GM21423 (cell line): ENCODE measurements at regions not wholly inside any gene's neighbourhood (a gene's known extent, or its start where the extent isn't known, plus 50 kb on each side); places are given as distances from the start of the nearest gene placed in this dataset.
"Not testable (repeated sequence)": the region's sequence is repeated elsewhere in the genome, so short reads cannot be mapped to it uniquely, and the experiment has no call there.

Experiments
- ATAC-seq: cut with Tn5 transposase; IDR thresholded peaks from one replicate; pipeline ENCODE4 v1.9.1; 2021; ENCODE audit warnings: mild to moderate bottlenecking, moderate library complexity; ENCODE audit not compliant: unreplicated experiment

DNA sequence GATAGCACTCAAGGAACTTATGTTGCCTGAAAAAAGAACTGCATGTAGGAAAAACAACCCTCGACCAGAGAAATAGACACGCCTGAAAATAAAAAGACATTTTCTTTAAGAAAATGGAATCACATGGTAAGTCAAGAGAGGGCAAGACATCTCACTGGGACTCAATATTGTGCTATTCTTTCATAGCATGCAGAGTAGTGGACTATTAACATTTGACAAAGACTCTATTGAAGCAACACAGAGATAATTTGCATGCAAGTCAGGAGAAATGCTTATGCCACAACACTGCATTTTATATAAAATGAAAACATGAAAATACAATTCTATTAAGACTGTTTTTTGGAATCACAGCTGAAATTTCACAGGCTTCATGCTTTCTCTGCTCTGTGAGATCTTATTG, 77.9 kb upstream of the RHOBTB1 start:
- ATAC-seq, result no peak

DNA sequence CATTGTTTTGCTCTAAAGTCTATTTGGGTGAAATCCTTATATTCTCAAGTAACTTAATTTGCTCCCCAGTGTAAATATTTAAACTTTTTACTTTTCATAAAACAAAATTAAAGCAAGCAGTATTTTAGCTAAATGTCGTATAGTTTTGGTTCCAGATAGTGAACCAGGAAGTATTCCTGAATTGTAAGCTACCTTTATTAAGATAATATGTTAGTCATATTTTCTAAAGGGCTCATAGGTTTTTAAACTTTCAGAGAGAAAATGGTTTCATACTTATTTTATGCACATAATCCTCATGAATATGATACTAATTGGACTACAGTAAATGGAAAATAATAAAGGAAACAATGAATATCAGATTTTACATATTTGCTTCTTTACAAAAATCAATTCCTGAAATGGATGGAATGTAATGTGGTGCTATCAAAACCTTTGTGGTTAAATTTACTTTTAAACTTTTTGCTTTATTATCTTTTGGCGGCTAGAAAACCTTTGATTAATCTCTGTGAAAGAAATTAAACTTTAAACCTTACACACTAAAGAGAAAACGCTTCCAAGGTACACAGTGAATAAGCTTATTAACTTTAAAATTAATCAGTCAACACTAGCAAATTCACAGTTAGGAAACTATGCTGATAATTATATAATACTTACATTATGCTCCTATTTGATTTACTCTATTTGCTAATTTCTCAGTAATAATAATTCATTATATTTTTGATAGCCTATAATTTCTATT, 76.6 kb upstream of the RHOBTB1 start:
- ATAC-seq, result no peak

DNA sequence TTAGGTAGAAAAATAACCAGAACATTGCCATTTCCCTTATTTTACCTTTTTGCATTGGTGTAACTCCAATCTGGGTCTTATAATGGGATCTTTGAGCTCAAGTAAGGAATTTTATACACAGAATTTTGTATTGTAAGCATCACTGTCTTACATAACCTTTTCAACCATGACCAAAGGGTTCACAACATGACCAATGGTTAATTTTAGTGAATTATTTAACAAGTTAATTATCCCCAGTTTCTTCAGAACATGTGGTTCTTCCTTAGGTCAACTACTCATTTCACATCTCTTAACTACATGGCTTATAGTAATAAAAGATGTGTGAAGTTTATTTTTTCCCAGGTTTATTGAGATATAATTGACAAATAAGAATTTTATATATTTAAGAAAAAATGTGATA, 74.2 kb upstream of the RHOBTB1 start:
- ATAC-seq, result no peak

DNA sequence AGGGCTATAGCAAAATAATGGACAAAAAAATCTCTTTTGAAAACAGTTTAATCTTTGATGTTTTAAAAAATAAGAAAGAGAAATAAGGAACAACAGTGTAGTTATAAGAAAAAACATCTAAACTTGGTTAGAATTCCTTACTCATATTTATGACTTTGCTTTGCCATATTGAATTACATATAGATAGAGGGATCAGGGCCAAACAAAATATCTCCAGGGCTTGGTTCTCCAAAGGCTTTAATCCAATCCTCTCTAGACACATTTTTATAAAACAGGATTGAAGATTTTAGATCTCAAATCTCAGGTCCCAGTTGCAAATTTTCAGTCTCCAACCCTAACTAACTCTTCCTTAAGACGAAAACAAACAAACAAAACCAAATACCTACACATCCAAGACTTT, 72.6 kb upstream of the RHOBTB1 start:
- ATAC-seq, result no peak

DNA sequence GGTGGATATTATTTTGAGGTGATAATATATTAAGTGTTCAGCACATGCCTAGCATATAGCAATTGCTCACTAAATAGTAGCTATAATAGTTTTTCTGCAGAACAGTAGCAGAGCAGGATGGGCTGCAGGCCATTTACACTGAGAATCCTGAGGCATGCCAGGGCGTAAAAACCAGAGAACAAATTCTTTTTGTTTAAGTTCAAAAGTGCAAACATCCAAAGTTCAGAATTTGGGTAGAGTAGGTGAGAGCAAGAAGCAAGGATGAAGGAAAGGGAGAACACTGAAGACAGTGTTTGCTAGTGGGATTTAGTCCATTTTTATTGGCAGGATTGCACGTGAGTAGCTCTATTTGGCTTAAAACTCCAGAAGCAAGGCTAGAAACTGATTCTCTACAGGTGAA, 72.0 kb upstream of the RHOBTB1 start:
- no peak for ATAC-seq

DNA sequence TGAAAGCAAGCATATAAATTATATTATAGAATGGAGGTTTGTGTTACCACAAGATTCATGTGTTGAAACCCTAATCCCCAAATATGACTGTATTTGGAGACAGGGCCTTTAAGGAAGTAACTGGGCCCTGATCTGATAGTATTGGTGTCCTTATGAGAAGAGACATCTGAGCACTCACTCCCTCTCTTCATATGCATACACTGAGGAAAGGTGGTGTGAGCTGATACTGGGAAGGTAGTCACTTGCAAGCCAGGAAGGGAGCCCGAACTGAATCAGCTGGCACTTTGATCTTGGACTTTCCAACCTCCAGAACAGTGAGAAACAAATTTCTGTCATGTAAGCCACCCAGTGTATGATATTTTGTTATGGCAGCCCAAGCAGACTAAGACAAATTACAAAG, 66.9 kb upstream of the RHOBTB1 start:
- ATAC-seq, result no peak

DNA sequence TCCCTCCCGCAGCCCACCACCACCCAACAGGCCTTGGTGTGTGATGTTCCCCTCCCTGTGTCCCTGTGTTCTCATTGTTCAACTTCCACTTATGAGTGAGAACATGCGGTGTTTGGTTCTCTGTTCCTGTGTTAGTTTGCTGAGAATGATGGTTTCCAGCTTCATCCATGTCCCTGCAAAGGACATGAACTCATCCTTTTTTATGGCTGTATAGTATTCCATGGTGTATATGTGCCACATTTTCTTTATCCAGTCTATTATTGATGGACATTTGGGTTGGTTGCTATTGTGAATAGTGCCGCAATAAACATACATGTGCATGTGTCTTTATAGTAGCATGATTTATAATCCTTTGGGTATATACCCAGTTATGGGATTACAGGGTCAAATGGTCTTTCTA, 59.1 kb upstream of the RHOBTB1 start:
- ATAC-seq, result not testable (repeated sequence)

DNA sequence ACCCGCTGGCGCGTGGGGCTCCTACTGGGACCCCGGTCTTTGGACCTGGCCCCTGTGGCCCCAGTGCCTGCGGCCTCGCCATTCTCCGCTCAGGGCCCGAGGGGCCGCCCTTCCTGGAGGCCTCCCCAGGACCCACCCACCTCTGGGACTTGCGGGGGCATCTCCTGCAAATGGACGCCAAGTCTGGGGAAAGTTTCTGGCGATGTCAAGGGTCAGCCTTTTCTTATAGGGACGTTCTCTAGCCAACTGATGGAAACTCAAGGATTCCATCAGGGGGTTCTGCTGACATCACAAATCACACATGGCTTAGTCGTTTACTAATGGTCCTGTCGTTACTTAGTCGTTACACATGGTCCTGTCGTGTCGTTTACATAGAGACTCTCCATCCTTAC, 57.7 kb upstream of the RHOBTB1 start:
- no peak for ATAC-seq

DNA sequence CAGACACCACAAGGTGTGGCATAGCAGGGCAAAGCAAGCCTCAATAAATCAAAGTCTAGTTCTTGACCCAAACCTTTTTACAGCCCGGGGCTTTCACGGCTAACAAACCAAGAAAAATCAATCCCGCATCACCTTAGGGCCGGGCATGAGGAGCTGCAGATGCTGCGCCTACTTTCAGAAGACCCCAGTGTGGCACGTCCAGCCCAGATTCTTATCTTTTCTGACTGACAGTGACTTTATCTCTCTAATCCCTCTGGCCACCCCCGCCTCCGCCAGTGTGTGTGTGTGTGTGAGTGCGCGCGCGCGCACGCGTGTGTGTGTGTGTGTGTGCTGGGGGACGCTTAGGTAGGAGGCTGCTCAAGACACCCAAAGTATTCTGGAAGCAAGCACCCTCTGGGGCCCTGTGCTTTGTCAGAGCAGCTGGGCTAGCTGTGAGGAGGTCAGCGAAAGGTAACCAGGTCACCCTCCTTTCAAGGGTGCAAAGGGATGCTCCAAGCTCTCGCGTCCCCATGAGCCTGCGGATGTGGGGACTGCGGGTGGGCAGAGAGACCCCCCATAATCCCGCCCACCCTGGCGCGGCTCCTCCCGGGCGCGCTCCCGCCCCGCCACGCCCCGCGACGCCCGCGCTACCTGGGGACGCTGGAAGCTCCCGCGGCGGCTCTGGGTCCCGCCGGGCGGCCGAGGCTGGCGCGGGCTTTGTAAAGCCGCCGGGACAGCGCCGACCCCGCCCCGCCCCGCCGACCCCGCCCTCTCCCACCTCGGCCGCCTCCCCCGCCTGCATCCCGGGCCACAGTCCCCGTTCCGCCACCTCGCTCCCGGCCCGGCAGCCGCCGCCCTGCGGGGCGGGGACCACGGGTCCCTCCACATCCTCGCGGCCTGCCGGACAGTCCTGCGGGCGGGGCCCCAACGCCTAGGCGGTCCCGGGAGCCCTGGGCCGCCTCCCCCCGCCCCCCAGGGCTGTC, 57.1 kb upstream of the RHOBTB1 start:
- ATAC-seq, result no peak

DNA sequence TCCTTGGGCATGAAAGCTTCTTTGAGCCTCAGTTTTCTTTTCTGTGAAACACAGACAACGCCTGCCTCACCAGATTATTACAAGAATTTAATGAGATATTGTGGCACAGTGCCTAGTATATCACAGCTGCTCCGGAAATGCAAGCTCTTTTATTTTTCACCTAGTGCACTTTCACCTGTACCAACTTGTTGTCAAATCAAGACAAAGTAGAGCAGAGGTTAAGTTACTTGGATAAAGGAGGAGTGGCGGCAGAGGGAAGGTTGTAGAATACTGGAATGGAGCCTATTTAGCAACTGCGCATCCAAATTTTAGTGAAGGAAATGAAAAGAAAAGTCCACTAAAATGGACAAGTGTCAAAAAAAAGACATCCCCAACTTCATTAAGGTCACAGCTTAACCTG, 54.9 kb upstream of the RHOBTB1 start:
- ATAC-seq, result no peak

DNA sequence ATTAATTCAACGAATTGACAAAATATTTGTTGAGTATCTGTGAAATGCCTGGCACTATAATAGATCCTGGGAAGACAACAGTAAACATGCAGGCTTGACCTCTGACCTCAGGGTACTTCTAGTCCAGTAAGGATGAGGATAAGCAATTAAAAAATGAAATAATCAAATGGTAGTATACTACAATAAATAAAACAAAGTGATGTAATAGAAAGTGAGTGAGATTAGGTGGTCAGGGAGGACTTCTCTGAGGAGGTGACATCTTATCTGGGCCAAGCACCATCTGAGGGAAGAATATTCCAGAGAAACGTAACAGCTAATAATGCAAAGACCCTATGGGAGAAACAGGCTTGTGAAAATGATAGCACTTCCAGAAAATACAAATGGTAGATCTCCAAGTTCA, 50.1 kb upstream of the RHOBTB1 start:
- no peak for ATAC-seq
